HL-60 (cell line): ENCODE measurements at regions not wholly inside any gene's neighbourhood (a gene's known extent, or its start where the extent isn't known, plus 50 kb on each side); places are given as distances from the start of the nearest gene placed in this dataset.

Experiments used
- DNase-seq, 2 experiments: peaks; one replicate each; pipeline ENCODE4 v3.0.0-alpha.2; 2010 to 2020; ENCODE audit warnings: low read depth in 1 of 2, low spot score in 1 of 2
- H3K27ac ChIP-seq: fragments of 250-450 bp; sonication (Bioruptor Pico); replicated peaks from 2 replicates; pipeline ENCODE4 v1.5.1; 2020; ENCODE audit warnings: mild to moderate bottlenecking, moderate library complexity
- H3K27me3 ChIP-seq: fragments of 250-450 bp; sonication (Bioruptor Pico); 2 replicates; pipeline ENCODE4 v1.5.1; 2021; ENCODE audit warnings: mild to moderate bottlenecking, moderate library complexity; ENCODE audit not compliant: insufficient read depth, poor library complexity, severe bottlenecking
- H3K4me3 ChIP-seq: replicated peaks from 2 replicates; pipeline ENCODE4 v1.5.1; 2011; ENCODE audit warnings: mild to moderate bottlenecking, control low read depth, low read length; ENCODE audit not compliant: insufficient read depth
- GABPA ChIP-seq: IDR thresholded peaks from 2 replicates; pipeline ENCODE4 v1.6.1; 2012; ENCODE audit warnings: low read depth
- POLR2AphosphoS5 ChIP-seq: IDR thresholded peaks from 2 replicates; pipeline ENCODE4 v1.6.1; 2012; ENCODE audit warnings: low read depth
- SPI1 ChIP-seq: IDR thresholded peaks from 2 replicates; pipeline ENCODE4 v1.6.1; 2012; ENCODE audit warnings: low read depth, mild to moderate bottlenecking, borderline replicate concordance
- TF ChIP-seq, protein P1 (sequence below): IDR thresholded peaks from 2 replicates; pipeline ENCODE4 v1.6.1; 2012; ENCODE audit warnings: low read depth; ENCODE audit not compliant: insufficient replicate concordance
- TF ChIP-seq, protein P2 (sequence below): IDR thresholded peaks from one replicate; pipeline ENCODE4 v1.5.1; 2011; ENCODE audit warnings: low read length, control low read depth, inconsistent platforms; ENCODE audit not compliant: insufficient read depth

DNA sequence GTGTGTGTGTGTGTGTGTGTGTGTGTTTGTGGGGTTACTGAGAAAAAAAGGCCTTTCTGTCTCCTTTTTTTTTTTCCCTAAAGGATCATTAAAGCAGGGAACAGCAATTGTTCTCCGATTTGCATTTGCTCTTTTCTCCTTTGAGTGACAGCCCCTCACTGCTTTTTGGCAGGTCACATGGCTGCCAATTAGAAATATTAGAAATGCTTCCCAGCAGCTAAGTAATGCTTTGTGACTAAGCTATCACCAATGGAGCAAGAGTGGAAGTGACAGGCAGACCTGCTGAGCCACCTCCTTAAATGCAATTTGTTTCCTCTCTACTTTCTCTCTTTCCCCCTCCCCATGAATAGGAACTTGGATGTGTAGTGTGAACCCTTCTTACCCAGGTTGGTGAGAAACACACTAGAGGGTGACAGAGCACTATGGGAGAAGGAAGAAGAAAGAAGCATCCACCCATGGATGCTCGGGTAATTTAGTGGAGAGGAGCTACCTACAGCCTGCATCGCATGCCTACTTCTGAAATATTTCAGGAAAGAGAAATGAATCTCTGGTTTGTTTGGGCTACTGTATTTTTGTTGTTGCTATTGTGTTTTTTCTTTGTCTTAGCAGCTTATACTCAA lies 165.2 kb upstream of the PDZRN3 start:
- no peak for DNase-seq
- TF ChIP-seq GABPA (no peak), POLR2AphosphoS5 (no peak), SPI1 (no peak)
- TF ChIP-seq, protein P1, sequence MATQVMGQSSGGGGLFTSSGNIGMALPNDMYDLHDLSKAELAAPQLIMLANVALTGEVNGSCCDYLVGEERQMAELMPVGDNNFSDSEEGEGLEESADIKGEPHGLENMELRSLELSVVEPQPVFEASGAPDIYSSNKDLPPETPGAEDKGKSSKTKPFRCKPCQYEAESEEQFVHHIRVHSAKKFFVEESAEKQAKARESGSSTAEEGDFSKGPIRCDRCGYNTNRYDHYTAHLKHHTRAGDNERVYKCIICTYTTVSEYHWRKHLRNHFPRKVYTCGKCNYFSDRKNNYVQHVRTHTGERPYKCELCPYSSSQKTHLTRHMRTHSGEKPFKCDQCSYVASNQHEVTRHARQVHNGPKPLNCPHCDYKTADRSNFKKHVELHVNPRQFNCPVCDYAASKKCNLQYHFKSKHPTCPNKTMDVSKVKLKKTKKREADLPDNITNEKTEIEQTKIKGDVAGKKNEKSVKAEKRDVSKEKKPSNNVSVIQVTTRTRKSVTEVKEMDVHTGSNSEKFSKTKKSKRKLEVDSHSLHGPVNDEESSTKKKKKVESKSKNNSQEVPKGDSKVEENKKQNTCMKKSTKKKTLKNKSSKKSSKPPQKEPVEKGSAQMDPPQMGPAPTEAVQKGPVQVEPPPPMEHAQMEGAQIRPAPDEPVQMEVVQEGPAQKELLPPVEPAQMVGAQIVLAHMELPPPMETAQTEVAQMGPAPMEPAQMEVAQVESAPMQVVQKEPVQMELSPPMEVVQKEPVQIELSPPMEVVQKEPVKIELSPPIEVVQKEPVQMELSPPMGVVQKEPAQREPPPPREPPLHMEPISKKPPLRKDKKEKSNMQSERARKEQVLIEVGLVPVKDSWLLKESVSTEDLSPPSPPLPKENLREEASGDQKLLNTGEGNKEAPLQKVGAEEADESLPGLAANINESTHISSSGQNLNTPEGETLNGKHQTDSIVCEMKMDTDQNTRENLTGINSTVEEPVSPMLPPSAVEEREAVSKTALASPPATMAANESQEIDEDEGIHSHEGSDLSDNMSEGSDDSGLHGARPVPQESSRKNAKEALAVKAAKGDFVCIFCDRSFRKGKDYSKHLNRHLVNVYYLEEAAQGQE, result no peak
- no peaks in the 10 kb centered on the region for H3K27me3 ChIP-seq
- no peak overlapping the region for H3K27ac ChIP-seq
- no peak overlapping the region for H3K4me3 ChIP-seq

DNA sequence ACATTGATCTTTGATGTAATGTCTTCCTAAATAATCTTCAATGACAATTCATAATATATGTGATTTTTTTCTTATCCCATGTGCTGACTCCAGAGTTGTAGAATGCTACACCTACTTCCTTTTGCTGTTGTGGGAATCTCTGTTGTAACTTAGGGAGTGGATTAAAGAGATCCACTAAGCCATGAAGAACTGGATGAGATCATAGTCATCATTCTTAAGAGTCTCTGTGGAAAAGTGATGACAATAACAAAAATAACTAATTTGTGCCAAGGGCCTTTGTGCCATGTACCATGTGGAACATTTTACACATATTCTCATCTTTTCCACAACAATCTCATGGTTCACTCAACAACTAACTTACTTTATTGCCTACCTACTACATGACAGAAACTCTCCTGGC lies 162.9 kb upstream of the PDZRN3 start:
- TF ChIP-seq, protein P2, sequence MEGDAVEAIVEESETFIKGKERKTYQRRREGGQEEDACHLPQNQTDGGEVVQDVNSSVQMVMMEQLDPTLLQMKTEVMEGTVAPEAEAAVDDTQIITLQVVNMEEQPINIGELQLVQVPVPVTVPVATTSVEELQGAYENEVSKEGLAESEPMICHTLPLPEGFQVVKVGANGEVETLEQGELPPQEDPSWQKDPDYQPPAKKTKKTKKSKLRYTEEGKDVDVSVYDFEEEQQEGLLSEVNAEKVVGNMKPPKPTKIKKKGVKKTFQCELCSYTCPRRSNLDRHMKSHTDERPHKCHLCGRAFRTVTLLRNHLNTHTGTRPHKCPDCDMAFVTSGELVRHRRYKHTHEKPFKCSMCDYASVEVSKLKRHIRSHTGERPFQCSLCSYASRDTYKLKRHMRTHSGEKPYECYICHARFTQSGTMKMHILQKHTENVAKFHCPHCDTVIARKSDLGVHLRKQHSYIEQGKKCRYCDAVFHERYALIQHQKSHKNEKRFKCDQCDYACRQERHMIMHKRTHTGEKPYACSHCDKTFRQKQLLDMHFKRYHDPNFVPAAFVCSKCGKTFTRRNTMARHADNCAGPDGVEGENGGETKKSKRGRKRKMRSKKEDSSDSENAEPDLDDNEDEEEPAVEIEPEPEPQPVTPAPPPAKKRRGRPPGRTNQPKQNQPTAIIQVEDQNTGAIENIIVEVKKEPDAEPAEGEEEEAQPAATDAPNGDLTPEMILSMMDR, result no peak
- no peak for TF ChIP-seq GABPA
- no peak for TF ChIP-seq SPI1
- no peak for TF ChIP-seq POLR2AphosphoS5
- TF ChIP-seq, protein P1, result no peak
- no peak for DNase-seq
- no peak overlapping the region for H3K4me3 ChIP-seq
- H3K27me3 ChIP-seq, result no peaks in the 10 kb centered on the region
- no peak overlapping the region for H3K27ac ChIP-seq

DNA sequence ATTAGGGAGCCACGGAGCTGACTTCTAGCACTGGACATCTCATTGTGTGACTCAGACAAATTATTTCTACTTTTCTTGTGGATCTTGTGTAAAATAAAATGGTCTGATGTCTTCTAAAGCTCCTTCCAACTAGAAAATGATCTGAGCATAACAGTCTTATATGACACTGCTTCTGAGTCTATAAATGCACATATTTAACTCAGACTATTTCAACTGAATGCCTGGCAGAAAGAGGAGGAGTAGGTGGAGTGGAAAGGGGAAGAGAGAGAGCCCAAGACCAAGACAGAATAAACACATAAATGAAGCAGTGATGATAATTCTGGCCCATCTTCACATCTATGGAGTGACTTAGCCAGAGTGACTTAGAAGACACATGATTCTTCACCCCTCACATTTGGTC lies 162.3 kb upstream of the PDZRN3 start:
- no peak overlapping the region for H3K27ac ChIP-seq

DNA sequence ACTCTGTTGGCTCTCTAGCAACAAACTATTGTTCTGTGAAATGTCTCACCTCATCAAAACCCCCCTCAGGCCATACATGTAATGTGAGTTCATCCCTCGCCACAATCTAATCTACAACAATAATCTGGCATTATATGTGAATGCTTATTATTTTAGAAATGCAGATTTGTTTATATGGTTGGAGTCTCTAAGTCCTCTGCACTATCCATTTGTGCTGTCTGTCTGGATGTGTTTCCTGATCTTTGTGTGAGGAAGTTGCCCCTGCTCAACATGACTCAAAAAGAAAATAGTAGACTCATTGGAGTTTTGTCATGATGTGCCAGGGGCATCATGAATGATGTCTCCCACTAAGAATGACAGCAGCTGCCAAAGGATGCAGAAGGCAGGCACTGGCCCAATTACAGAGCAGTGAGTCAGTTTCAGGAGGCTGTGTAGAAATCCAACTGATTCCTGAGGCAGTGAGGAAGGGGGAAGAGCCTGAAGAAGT lies 161.6 kb upstream of the PDZRN3 start:
- TF ChIP-seq POLR2AphosphoS5 (no peak), SPI1 (no peak), GABPA (no peak)
- TF ChIP-seq, protein P1, result no peak
- TF ChIP-seq, protein P2, result no peak
- DNase-seq, result no peak
- Histone ChIP-seq H3K27ac (no peak overlapping the region), H3K4me3 (no peak overlapping the region), H3K27me3 (no peaks in the 10 kb centered on the region)

More for the DNA sequence above, 162.3 kb upstream of the PDZRN3 start:
- TF ChIP-seq POLR2AphosphoS5, result no peak
- DNase-seq, result no peak
- no peaks in the 10 kb centered on the region for H3K27me3 ChIP-seq
- no peak overlapping the region for H3K4me3 ChIP-seq
